ENCODE measurements at regions not wholly inside any gene's neighbourhood (a gene's known extent, or its start where the extent isn't known, plus 50 kb on each side); places are given as distances from the start of the nearest gene placed in this dataset.
"Not testable (repeated sequence)": the region's sequence is repeated elsewhere in the genome, so short reads cannot be mapped to it uniquely, and the experiment has no call there.

DNA sequence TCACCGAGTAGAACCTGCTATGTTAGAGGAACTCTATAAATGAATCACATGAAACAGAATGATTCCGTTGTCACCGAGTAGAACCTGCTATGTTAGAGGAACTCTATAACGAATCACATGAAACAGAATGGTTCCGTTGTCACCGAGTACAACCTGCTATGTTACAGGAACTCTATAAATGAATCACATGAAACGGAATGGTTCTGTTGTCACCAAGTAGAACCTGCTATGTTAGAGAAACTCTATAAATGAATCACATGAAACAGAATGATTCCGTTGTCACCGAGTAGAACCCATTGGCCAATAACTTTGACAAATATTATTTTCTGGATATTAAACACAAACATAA is 309.1 kb upstream of the FRG1 start:
- TF ChIP-seq EZH2phosphoT487 (IDR thresholded peaks at IDR 0.05; ENCODE audit: borderline replicate concordance, low read length): not testable (repeated sequence)
- TF ChIP-seq, protein P1, sequence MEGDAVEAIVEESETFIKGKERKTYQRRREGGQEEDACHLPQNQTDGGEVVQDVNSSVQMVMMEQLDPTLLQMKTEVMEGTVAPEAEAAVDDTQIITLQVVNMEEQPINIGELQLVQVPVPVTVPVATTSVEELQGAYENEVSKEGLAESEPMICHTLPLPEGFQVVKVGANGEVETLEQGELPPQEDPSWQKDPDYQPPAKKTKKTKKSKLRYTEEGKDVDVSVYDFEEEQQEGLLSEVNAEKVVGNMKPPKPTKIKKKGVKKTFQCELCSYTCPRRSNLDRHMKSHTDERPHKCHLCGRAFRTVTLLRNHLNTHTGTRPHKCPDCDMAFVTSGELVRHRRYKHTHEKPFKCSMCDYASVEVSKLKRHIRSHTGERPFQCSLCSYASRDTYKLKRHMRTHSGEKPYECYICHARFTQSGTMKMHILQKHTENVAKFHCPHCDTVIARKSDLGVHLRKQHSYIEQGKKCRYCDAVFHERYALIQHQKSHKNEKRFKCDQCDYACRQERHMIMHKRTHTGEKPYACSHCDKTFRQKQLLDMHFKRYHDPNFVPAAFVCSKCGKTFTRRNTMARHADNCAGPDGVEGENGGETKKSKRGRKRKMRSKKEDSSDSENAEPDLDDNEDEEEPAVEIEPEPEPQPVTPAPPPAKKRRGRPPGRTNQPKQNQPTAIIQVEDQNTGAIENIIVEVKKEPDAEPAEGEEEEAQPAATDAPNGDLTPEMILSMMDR (IDR thresholded peaks at IDR 0.05; ENCODE audit: low read depth, low read length, poor library complexity, severe bottlenecking): not testable (repeated sequence)

Data from DOHH2 (cell line).